ENCODE measurements at regions not wholly inside any gene's neighbourhood (a gene's known extent, or its start where the extent isn't known, plus 50 kb on each side); places are given as distances from the start of the nearest gene placed in this dataset.

- FAIRE-seq (no peak), DNase-seq (ENCODE audit: low read depth, low spot score) (no peak)
- Histone ChIP-seq H3K4me1 (ENCODE audit: control insufficient read depth, extremely low read depth, insufficient read depth, low read length) (peaks cover 9% of the 10 kb centered on the region), H3K9me3 (ENCODE audit: control insufficient read depth, low read depth, low read length) (no peaks in the 10 kb centered on the region), H3K4me3 (ENCODE audit: control insufficient read depth in 2 of 3, extremely low read depth in 1 of 3, insufficient read depth in 2 of 3, low read depth in 1 of 3, low read length in 3 of 3) (no peak overlapping the region), H3K4me2 (ENCODE audit: control insufficient read depth, extremely low read depth, insufficient read depth, low read depth, low read length) (no peak overlapping the region), H3K9ac (ENCODE audit: control insufficient read depth, extremely low read depth, insufficient read depth, low read length) (no peak overlapping the region), H2AFZ (ENCODE audit: control insufficient read depth, low read length) (no peak overlapping the region), H3K27ac (ENCODE audit: control insufficient read depth, insufficient read depth, low read length) (no peak overlapping the region), H3K79me2 (ENCODE audit: control insufficient read depth, insufficient read depth, low read length) (no peaks in the 10 kb centered on the region), H3K9me1 (ENCODE audit: control insufficient read depth, extremely low read depth, insufficient read depth, low read length) (no peaks in the 10 kb centered on the region), H3K27me3 (ENCODE audit: control insufficient read depth, extremely low read depth, insufficient read depth, low read length) (no peaks in the 10 kb centered on the region), H4K20me1 (ENCODE audit: control insufficient read depth, extremely low read depth, insufficient read depth, low read length) (no peaks in the 10 kb centered on the region), H3K36me3 (ENCODE audit: control insufficient read depth in 2 of 2, extremely low read depth in 1 of 2, insufficient read depth in 2 of 2, low read length in 2 of 2) (no peaks in the 10 kb centered on the region)
- TF ChIP-seq EZH2 (IDR thresholded peaks at IDR 0.05; ENCODE audit: low read length) (no peak), CTCF (optimal IDR thresholded peaks at IDR 0.05 in 1 of 3, IDR thresholded peaks at IDR 0.05 in 1 of 3, conservative IDR thresholded peaks at IDR 0.05 in 1 of 3; ENCODE audit: extremely low read depth in 1 of 3, insufficient read depth in 2 of 3, low read length in 3 of 3) (no peak)
- dilution Hi-C loops (cut with MboI; ENCODE audit: extremely low pct_ligation_motif_present, low sequenced_read_pairs): no loop called here
Observed at GRCh38 chr3:94611596-94611995, 548.7 kb downstream of the NSUN3 start.

DNA sequence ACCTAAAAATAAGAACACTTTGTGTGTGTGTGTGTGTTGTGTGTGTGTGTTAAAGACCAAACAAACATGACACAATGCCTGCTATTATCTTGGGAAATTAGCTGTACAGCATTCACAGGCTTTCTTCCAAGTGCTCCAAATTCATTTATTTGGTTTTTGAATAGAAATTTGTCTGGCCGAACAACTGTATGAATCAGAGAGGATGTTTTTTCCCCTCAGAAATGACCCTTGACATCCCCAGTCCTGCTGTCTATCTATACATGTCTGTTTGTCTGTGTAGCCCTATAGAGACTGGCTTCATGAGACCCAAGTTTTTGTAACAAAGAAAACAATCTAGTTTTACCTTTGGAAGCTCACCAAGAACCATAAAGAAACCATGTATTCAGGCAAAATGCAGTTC lies 549.8 kb downstream of the NSUN3 start:
- Histone ChIP-seq H3K4me2 (ENCODE audit: control insufficient read depth, extremely low read depth, insufficient read depth, low read depth, low read length) (no peak overlapping the region), H3K36me3 (ENCODE audit: control insufficient read depth in 2 of 2, extremely low read depth in 1 of 2, insufficient read depth in 2 of 2, low read length in 2 of 2) (no peaks in the 10 kb centered on the region), H3K27me3 (ENCODE audit: control insufficient read depth, extremely low read depth, insufficient read depth, low read length) (no peaks in the 10 kb centered on the region), H3K9me1 (ENCODE audit: control insufficient read depth, extremely low read depth, insufficient read depth, low read length) (no peaks in the 10 kb centered on the region), H3K4me1 (ENCODE audit: control insufficient read depth, extremely low read depth, insufficient read depth, low read length) (peaks cover 9% of the 10 kb centered on the region), H3K9me3 (ENCODE audit: control insufficient read depth, low read depth, low read length) (no peaks in the 10 kb centered on the region), H3K27ac (ENCODE audit: control insufficient read depth, insufficient read depth, low read length) (no peak overlapping the region), H3K4me3 (ENCODE audit: control insufficient read depth in 2 of 3, extremely low read depth in 1 of 3, insufficient read depth in 2 of 3, low read depth in 1 of 3, low read length in 3 of 3) (no peak overlapping the region), H2AFZ (ENCODE audit: control insufficient read depth, low read length) (no peak overlapping the region), H4K20me1 (ENCODE audit: control insufficient read depth, extremely low read depth, insufficient read depth, low read length) (no peaks in the 10 kb centered on the region), H3K79me2 (ENCODE audit: control insufficient read depth, insufficient read depth, low read length) (no peaks in the 10 kb centered on the region), H3K9ac (ENCODE audit: control insufficient read depth, extremely low read depth, insufficient read depth, low read length) (no peak overlapping the region)
- FAIRE-seq: no peak
- dilution Hi-C loops (cut with MboI; ENCODE audit: extremely low pct_ligation_motif_present, low sequenced_read_pairs): no loop called here
- DNase-seq (ENCODE audit: low read depth, low spot score): no peak
- TF ChIP-seq CTCF (optimal IDR thresholded peaks at IDR 0.05 in 1 of 3, IDR thresholded peaks at IDR 0.05 in 1 of 3, conservative IDR thresholded peaks at IDR 0.05 in 1 of 3; ENCODE audit: extremely low read depth in 1 of 3, insufficient read depth in 2 of 3, low read length in 3 of 3) (no peak), EZH2 (IDR thresholded peaks at IDR 0.05; ENCODE audit: low read length) (no peak)

All from keratinocyte (primary cell).